ENCODE measurements at regions not wholly inside any gene's neighbourhood (a gene's known extent, or its start where the extent isn't known, plus 50 kb on each side); places are given as distances from the start of the nearest gene placed in this dataset.

DNA sequence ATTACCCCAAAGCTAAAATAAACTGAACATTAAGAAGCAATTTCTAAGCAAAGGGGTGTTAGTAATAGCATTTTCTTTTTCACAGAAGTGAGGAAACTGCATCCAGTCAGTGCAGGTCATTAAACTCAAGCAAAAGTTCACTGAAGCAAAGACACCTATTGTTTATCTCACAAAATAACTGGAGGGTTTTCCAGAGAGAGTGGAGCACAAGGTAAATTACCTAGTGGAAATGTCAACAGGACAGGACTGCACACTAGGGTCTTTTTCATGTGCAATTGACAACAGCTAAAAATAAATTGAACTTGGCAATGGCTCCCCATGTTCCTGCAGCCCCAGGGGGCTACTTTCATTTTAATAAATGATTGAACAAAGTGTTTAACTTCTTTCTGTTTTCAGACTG lies 742.0 kb downstream of the GALC start:
- no peaks in the 10 kb centered on the region for H3K4me1 ChIP-seq (ENCODE audit: control insufficient read depth, insufficient read depth, low read length)
- no peak overlapping the region for H3K56ac ChIP-seq (ENCODE audit: extremely low read depth, insufficient read depth, low read length)
- no TSS peak for BruUV-seq (replicated peaks)
- no peak overlapping the region for H3K4me3 ChIP-seq (ENCODE audit: insufficient read depth, low read depth, low read length)
- no peak overlapping the region for H4K5ac ChIP-seq (ENCODE audit: low read depth, low read length)
- TF ChIP-seq ELK1 (IDR thresholded peaks at IDR 0.05; ENCODE audit: borderline replicate concordance, low read depth, low read length) (no peak), FOS (IDR thresholded peaks at IDR 0.05; ENCODE audit: low read depth, low read length) (no peak), CEBPB (IDR thresholded peaks at IDR 0.05; ENCODE audit: low read depth, low read length) (no peak)
- POLR2A ChIA-PET (ENCODE audit: unreplicated experiment) = no interaction called here
- no peak overlapping the region for H3K14ac ChIP-seq (replicated peaks; ENCODE audit: low read depth, low read length)
- H2BK120ac ChIP-seq (ENCODE audit: low read depth, low read length) = no peak overlapping the region
- H4K20me1 ChIP-seq (ENCODE audit: insufficient read depth, low read length) = no peaks in the 10 kb centered on the region
- H4K8ac ChIP-seq (ENCODE audit: low read depth in 2 of 2, low read length in 2 of 2) = no peak overlapping the region
- no peak for ATAC-seq (ENCODE audit: low read depth)
- no peaks in the 10 kb centered on the region for H3K9me1 ChIP-seq (ENCODE audit: insufficient read depth, low read length)
- in situ Hi-C loops (cut with MboI; ENCODE audit: low sequenced_read_pairs) = no loop called here
- H2BK5ac ChIP-seq (ENCODE audit: low read depth, low read length, poor library complexity, severe bottlenecking) = no peak overlapping the region
- no peak overlapping the region for H3K18ac ChIP-seq (ENCODE audit: low read depth, low read length)
- no peak overlapping the region for H4K91ac ChIP-seq (ENCODE audit: insufficient read depth, low read depth, low read length)
- no peaks in the 10 kb centered on the region; the same call in 1 of the 2 replicates for H3K9me3 ChIP-seq (ENCODE audit: control insufficient read depth, insufficient read depth, low read length)
- no peak overlapping the region for H2AK5ac ChIP-seq (ENCODE audit: low read depth, low read length)
- no peak overlapping the region for H3K9ac ChIP-seq (ENCODE audit: low read depth, low read length)
- no peak overlapping the region for H3K4ac ChIP-seq (ENCODE audit: low read depth, low read length)
- no peaks in the 10 kb centered on the region for H3K27me3 ChIP-seq (ENCODE audit: control insufficient read depth, insufficient read depth, low read length)
- H3K23ac ChIP-seq (ENCODE audit: low read depth, low read length) = no peak overlapping the region
- dilution Hi-C loops (cut with HindIII; ENCODE audit: low sequenced_read_pairs, unreplicated experiment) = no loop called here
- H3K79me1 ChIP-seq (ENCODE audit: low read depth in 1 of 2, low read length in 2 of 2) = no peaks in the 10 kb centered on the region
- no peak overlapping the region for H2AK9ac ChIP-seq (replicated peaks; ENCODE audit: low read depth, low read length, poor library complexity)
- H3K27ac ChIP-seq (ENCODE audit: insufficient read depth, low read length) = no peak overlapping the region
- no peak overlapping the region for H3K4me2 ChIP-seq (ENCODE audit: low read depth, low read length)
- no peaks in the 10 kb centered on the region for H3K36me3 ChIP-seq (ENCODE audit: control insufficient read depth, insufficient read depth, low read length)
- intact Hi-C loops (cut with micrococcal nuclease) = no loop called here
- no peak overlapping the region for H2BK15ac ChIP-seq (ENCODE audit: low read depth, low read length)
- CTCF ChIA-PET = no interaction called here
- no peak overlapping the region for H2BK20ac ChIP-seq (ENCODE audit: low read depth, low read length)
- H2AFZ ChIP-seq (replicated peaks; ENCODE audit: low read length, poor library complexity) = no peak overlapping the region
- no peak for DNase-seq

Data from IMR-90 (cell line).